ENCODE measurements at regions not wholly inside any gene's neighbourhood (a gene's known extent, or its start where the extent isn't known, plus 50 kb on each side); places are given as distances from the start of the nearest gene placed in this dataset.

- no peak for TF ChIP-seq HOXA7 (CRISPR knock-in tag; IDR thresholded peaks at IDR 0.05; ENCODE audit: borderline replicate concordance)
- TF ChIP-seq ZNF830 (tag by site-specific recombination; IDR thresholded peaks at IDR 0.05; ENCODE audit: low read depth), result no peak
- TF ChIP-seq CTCF (tag by site-specific recombination; IDR thresholded peaks at IDR 0.05), result no peak
- TF ChIP-seq ZSCAN16 (tag by site-specific recombination; IDR thresholded peaks at IDR 0.05), result no peak
Measured at GRCh38 chr12:29023436-29024076, 125.5 kb upstream of the FAR2 start.

Data from HEK293 (cell line).